Fibroblast of lung (primary cell): ENCODE measurements at regions not wholly inside any gene's neighbourhood (a gene's known extent, or its start where the extent isn't known, plus 50 kb on each side); places are given as distances from the start of the nearest gene placed in this dataset.

Experiments
- CTCF ChIP-seq, 2 donors: IDR thresholded peaks in 1 of 2; conservative IDR thresholded peaks in 1 of 2; 1 replicate in 1 of 2; 2 replicates in 1 of 2; pipeline ENCODE4 v1.5.1; 2011 to 2012; ENCODE audit warnings: low read length in 2 of 2, control low read depth in 1 of 2, inconsistent platforms in 1 of 2, low read depth in 1 of 2, mild to moderate bottlenecking in 1 of 2
- EZH2 ChIP-seq: IDR thresholded peaks from 2 replicates; pipeline ENCODE4 v1.5.1; 2012; ENCODE audit warnings: low read length, control low read depth, mild to moderate bottlenecking; ENCODE audit errors: missing control alignments

DNA sequence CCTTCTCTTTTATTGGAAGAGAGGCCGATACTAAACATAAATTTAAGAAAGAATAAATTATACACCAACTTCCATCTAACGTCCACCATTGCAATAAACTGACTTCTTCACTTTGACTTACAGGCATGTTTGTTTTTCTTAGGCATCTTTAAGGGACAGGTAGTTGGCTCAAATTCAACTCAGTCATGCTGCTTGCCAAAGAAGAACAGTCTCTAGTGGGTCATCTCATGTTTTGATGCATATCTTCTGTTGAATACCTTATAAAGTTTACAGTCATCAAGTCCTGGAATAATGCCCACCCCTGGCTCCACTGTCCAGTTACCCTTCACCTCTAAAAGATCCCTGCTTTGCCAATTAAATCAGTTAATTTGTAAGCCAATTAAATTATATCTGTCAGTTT lies 328.2 kb upstream of the GRAMD2B start:
- TF ChIP-seq CTCF (conservative IDR thresholded peaks at IDR 0.05 in 1 of 2, IDR thresholded peaks at IDR 0.05 in 1 of 2; ENCODE audit: low read depth in 1 of 2, low read length in 2 of 2) (no peak), EZH2 (no peak)
